Hematopoietic multipotent progenitor cell treated with erythropoietin and hydrocortisone succinate and interleukin-3 and kit ligand, for 6 days (in vitro differentiated cells): ENCODE measurements at regions not wholly inside any gene's neighbourhood (a gene's known extent, or its start where the extent isn't known, plus 50 kb on each side); places are given as distances from the start of the nearest gene placed in this dataset.
"Not testable (repeated sequence)": the region's sequence is repeated elsewhere in the genome, so short reads cannot be mapped to it uniquely, and the experiment has no call there.

Experiments used
- DNase-seq: peaks from one replicate; pipeline ENCODE4 v3.0.0-alpha.2; 2015

DNA sequence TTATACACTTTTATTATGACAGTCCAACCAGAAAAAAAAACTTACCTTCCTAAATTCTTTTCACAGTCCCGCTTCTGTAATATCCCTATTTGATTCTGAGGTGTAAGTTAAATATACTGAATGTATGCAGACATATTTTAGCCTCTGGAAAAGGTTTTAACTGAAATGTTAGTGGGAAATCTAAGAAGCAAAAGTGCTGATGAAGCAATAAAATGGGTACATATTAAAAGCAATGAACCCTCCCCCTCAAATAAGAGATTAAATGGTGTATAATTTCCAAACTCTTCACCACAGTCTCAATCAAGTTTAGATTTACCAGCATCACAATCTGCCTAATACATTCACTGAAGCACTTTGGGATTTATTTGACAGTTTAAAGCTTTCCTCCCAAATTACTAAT lies 688.3 kb upstream of the DIAPH2 start:
- DNase-seq, result no peak

- DNase-seq, result no peak
Observed at GRCh38 chrX:96002431-96002830, 682.2 kb upstream of the DIAPH2 start.

DNA sequence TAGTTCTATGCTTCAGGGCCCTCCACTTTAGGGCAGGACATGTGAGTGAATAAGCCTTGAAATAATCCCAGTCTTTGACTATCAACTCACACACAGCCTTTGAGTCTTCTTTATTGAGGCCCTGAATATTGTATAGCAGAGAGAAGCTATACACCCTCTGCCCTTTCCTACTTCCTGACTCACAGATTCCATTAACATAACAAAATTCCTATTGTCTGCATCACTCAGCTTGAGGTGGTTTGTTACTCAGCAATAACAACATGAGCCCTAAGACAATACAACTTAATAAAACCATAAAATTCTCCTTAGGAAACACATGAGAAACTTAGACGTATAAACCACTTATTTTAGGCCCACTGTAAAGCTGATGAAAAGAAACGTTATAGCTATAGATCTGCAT lies 680.3 kb upstream of the DIAPH2 start:
- no peak for DNase-seq

DNA sequence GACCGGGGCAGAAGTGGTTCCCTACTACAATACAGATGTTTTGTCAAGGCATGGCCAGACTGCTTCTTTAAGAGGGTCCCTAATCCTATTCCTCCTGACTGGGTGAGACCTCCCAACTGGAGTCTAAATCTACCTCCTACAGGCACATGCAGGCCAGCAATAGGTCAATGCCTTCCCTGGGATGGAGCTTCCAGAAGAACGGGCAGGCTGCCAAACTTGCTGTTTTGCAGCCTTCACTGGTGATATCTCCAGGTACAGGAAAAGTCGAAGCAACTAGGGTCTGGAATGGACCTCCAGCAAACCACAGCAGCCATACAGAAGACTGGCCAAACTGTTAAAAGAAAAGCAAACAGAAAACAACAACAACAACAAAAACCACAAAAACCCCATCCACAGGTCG lies 678.4 kb upstream of the DIAPH2 start:
- DNase-seq, result no peak

- no peak for DNase-seq
Observed at GRCh38 chrX:96027407-96027806, 657.2 kb upstream of the DIAPH2 start.

DNA sequence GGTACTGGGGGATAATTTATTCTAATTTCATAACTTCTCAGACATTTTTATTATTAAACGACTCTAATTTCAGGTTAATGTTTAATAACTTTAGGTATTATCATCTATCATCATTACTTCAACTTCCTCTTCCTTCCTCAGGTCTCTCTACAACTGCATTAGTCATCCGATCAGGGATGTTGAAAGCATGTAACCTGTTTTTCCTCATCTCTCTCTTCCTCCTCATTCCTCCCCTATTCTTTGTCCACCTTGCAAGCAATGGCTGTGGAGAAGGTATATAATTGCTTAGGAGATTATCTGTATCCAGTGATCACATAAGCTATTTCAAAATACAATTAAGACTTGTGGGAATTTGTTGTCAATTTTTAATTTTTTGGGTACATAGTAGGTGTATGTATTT lies 632.6 kb upstream of the DIAPH2 start:
- DNase-seq, result no peak

DNA sequence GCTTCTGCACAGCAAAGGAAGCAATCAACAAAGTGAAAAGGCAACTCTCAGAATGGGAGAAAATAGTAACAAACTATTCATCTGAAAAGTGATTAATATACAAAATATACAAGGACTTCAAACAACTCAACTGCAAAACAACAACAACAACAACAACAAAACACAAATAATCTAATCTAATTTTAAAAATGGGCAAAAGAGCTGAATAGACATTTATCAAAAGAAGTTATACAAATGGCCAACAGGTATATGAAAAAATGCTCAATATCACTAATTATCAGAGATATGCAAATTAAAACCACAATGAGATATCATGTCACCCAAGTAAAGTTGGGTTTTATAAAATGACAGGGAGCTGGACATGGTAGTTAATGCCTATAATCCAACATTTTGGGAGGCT lies 602.8 kb upstream of the DIAPH2 start:
- no peak for DNase-seq

DNA sequence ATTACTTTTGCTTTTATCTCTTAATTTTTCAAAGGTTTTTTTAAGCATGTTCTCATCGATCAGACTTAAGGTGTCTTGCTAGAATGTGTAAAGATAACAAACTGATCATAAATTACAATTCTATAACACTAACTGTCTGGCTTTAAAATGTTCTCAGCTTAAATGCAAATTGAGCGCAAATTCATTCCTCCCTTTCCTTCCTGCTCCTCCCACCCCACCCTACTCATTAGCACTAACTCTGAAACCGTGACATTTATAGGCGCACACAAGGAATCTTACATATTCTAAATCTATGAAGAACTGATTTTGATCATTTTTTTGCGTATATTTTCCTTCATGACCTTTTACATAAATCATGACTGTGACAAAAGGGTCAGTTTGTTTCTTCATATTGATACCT lies 590.0 kb upstream of the DIAPH2 start:
- DNase-seq, result no peak

DNA sequence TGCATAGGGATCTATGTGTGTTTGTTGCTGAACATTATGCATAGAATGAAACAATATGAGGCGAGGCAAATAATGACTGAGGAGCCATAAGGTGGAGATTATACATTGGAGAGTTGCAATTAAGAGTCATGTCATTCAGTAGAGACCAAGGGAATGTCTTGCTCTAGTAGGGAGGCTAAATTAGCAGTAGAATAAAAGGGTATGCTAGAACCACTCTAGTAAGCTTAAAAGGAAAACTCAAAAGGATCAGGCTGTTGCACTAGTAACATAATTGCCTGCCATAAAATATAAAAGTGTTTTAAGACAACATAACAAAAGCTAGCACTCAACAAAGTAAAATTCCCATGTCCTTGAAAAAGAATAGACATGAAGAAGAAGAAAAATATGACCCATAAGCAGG lies 586.2 kb upstream of the DIAPH2 start:
- no peak for DNase-seq

DNA sequence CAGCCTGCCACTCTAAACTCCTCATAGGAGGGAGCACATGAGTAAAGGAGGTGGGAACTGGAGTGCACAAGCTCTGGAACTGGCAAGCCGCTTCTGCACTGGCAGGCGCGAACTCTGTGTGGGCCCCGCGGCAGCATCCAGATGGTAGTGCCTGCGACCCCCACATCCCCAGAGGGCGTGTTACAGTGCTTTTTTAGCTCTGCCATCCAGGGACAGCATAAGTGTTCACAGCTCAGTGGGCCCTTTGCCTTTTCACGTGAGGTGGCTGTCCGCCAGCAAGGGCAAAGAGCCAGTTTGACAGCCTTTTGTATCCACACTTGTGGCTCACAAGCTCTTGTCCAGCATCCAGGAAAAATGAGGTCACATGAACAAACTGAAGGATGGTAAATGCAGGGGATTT lies 581.6 kb upstream of the DIAPH2 start:
- DNase-seq, result no peak

DNA sequence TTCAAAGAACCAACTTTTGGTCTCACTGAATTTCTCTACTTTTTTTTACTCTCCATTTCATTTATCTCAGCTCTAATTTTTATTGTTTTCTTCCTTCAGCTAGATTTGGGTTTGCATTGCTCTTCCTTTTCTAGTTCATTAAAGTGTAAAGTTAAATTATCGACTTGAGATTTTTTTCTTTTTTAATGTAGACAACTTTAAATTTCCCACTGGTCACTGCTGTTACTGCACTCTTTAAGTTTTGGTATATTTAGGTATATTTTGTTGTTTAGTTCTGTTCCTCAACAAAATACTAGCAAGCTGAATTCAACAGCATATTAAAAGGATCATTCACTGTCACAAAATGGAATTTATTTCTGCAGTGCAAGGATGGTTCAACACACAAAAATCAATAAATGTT lies 572.0 kb upstream of the DIAPH2 start:
- no peak for DNase-seq

DNA sequence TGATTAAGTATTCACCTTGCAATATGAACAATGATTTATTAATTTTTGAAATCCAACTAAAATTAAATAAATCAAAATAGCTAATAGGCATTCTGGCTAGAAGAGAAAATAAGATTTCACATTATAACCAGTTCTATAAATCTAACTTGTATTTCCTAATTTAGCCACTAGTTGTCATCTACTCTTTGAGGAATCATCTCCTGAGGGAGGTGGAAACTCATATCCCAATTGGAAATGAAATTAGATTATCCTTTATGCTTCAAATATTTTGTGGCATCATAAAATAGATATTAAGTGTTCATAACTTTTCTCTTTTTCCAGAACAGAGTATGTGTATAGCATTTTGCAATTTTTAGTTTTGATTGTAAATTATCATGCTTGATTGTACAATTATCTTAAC lies 558.5 kb upstream of the DIAPH2 start:
- no peak for DNase-seq

- DNase-seq, result not testable (repeated sequence)
Observed at GRCh38 chrX:96128058-96128457, 556.6 kb upstream of the DIAPH2 start.

GRCh38 chrX:96140796-96141195 lies 543.8 kb upstream of the DIAPH2 start:
- DNase-seq, result no peak

DNA sequence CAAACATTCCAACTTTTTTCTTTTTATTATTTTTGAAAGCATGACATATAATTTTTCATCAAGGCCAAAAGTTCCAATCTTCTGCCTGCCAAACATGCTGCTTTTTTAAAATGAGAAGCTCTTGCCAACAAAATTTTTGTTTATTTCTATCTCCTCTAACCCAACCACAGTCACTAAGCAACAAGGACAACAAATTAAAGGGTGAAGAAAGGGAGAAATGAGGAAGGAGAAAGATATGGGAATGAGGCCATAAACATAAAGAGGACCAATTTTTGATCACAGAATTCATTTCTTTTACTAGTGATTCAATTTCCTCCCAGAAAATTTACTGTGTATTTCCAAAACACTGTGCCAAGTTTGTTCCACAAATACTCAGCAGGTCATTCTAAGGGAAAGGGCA lies 537.0 kb upstream of the DIAPH2 start:
- DNase-seq, result no peak

DNA sequence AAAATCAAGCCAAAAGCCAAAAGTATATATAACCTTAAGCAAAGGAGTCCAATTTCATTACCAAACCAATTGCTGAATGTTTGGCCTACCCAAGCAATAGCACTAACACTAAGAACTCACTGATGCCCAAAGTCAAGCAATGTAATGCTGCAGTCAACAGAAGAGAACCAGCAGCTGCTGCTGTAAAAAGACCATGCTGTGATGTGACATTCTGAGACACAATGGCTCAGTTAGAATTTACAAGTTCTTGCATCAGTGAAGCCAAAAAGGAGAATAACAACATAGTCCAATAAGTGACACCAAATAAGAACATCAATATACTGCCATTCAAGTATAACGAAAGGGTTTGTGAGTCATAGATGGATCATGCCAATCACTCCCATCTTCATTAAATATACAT lies 514.0 kb upstream of the DIAPH2 start:
- DNase-seq, result no peak

DNA sequence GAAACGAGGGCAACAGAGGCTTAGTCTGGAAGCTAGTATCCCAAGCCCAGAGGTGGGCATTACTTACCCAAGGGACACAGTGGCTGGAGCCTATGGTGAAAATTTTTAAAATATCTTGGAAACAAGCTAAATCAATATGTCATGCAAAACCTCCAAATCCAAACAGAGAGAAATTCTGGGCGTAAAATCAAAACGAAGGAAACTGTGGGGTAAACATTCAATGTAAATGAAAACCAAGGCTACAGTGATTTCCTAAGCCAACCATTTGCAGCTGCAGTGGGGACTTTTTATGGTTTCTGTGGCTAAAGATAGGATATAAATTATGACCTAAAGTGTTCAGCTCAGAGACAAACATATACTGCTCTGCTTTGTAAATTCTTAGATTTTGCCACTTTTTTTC lies 507.7 kb upstream of the DIAPH2 start:
- no peak for DNase-seq

- DNase-seq, result no peak
Observed at GRCh38 chrX:96181605-96182004, 503.0 kb upstream of the DIAPH2 start.

GRCh38 chrX:96182366-96182765 lies 502.3 kb upstream of the DIAPH2 start:
- peak; percentile 5 for DNase-seq

- DNase-seq, result no peak
Observed at GRCh38 chrX:96183391-96183790, 501.3 kb upstream of the DIAPH2 start.

DNA sequence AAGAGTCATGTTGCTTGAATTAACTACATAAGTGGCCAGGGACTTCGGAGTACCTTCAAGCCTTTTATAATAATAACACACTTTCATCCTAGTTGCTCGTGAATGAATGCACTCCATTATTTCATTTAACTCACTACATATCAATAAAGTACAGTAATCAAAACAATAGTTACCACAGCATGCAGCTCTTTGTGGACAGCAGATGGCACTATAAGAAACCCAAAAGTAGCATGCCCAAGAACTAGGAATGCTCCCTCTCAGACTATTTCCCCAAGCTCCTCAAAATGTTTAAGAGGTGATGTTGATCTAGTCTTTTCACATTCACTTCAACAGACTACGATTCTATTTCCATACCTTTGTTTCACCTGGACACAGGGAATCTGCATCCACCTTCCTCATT lies 500.8 kb upstream of the DIAPH2 start:
- no peak for DNase-seq

DNA sequence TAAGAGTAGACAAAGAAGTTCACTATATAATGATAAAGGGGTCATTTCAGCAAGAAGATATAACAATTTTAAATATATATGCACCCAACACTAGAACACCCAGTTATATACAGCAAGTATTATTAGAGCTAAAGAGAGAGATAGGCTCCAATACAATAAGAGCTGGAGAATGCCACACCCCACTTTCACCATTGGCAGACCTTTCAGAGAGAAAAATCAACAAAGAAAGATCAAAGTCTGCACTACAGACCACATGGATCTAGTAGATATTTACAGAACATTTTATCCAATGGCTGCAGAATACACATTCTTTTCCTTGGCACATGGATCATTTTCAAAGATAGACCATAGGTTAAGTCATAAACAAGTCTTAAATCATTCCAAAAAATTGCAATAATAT lies 479.7 kb upstream of the DIAPH2 start:
- DNase-seq, result no peak

GRCh38 chrX:96211953-96212352 lies 472.7 kb upstream of the DIAPH2 start:
- no peak for DNase-seq

GRCh38 chrX:96214681-96215080 lies 470.0 kb upstream of the DIAPH2 start:
- DNase-seq, result not testable (repeated sequence)

GRCh38 chrX:96224279-96224678 lies 460.4 kb upstream of the DIAPH2 start:
- DNase-seq, result no peak

DNA sequence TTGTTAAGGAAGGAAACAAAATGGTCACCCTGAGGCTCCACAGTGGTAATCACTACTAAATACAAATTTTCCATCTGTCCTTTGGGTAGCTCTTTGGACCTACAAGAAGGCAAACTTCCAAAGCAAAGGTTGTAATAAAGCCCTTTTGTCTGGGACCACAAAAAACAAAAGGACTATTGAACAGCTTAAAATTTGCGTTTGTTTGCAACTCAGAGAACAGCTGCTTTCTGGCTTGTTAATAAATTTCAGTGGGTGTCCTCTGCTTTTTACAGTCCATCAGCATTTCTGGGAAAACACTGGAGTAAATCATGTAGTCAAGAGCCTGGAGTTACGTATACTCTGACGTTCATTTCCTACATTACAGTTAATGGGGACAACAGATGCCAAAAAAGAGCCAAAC lies 439.7 kb upstream of the DIAPH2 start:
- DNase-seq, result no peak
